Breast epithelium (tissue), 4 donors: ENCODE measurements at regions not wholly inside any gene's neighbourhood (a gene's known extent, or its start where the extent isn't known, plus 50 kb on each side); places are given as distances from the start of the nearest gene placed in this dataset.
"Not testable (repeated sequence)": the region's sequence is repeated elsewhere in the genome, so short reads cannot be mapped to it uniquely, and the experiment has no call there.

ENCODE experiments used
- DNase-seq, 2 donors: peaks; one replicate each; pipeline ENCODE4 v3.0.0-alpha.2; 2019; ENCODE audit warnings: low spot score in 2 of 2
- H3K27ac ChIP-seq, 2 donors: fragments of 200-600 bp; sonication (generic) in 1 of 2; one replicate each; pipeline ENCODE4 v1.5.1; 2016 to 2019; ENCODE audit warnings: mild to moderate bottlenecking in 1 of 2
- H3K27me3 ChIP-seq, 2 donors: fragments of 200-600 bp; sonication (generic) in 1 of 2; one replicate each; pipeline versions ENCODE4 v1.5.1 to v1.6.0; 2017 to 2019; ENCODE audit warnings: control low read depth in 1 of 2, mild to moderate bottlenecking in 1 of 2
- H3K36me3 ChIP-seq: fragments of 200-600 bp; one replicate; pipeline ENCODE4 v1.5.1; 2019
- H3K4me1 ChIP-seq, 2 donors: fragments of 200-600 bp; sonication (generic); one replicate each; pipeline ENCODE4 v1.5.1; 2016 to 2019; ENCODE audit warnings: control low read depth in 1 of 2
- H3K4me3 ChIP-seq, 3 donors: fragments of 200-600 bp; sonication (generic); 1 replicate in 2 of 3; 2 replicates in 1 of 3; pipeline ENCODE4 v1.5.1; 2016 to 2019; ENCODE audit warnings: mild to moderate bottlenecking in 3 of 3, moderate library complexity in 2 of 3
- H3K9me3 ChIP-seq, 2 donors: fragments of 200-600 bp; sonication (generic) in 1 of 2; one replicate each; pipeline ENCODE4 v1.5.1; 2016 to 2019; ENCODE audit warnings: control low read depth in 1 of 2
- CTCF ChIP-seq, 3 donors: fragments of 450-650 bp; IDR thresholded peaks; one replicate each; pipeline ENCODE4 v1.5.1; 2016 to 2017; ENCODE audit warnings: antibody characterized with exemption in 3 of 3, mild to moderate bottlenecking in 3 of 3, moderate library complexity in 3 of 3
- POLR2A ChIP-seq: fragments of 450-650 bp; IDR thresholded peaks from one replicate; pipeline ENCODE4 v1.6.1; 2016; ENCODE audit warnings: antibody characterized with exemption, mild to moderate bottlenecking, moderate library complexity
- POLR2AphosphoS5 ChIP-seq, 3 donors: sonication (generic); formaldehyde crosslinking; IDR thresholded peaks; one replicate each; pipeline ENCODE4 v1.6.1; 2017; ENCODE audit warnings: antibody characterized with exemption in 3 of 3
- intact Hi-C: fragments of 100-400 bp; cut with DNase I; formaldehyde crosslinking; loops from one replicate; pipeline ENCODE4 v1.15.1; 2023; ENCODE audit warnings: low total_unique reads

- DNase-seq: no peak
- no peak overlapping the region for H3K27ac ChIP-seq
Observed at GRCh38 chr4:71211748-71212147, 127.1 kb upstream of the SLC4A4 start.

GRCh38 chr4:71212216-71212615, 126.6 kb upstream of the SLC4A4 start:
- Histone ChIP-seq H3K27ac (no peak overlapping the region), H3K36me3 (no peaks in the 10 kb centered on the region), H3K27me3 (no peaks in the 10 kb centered on the region), H3K9me3 (no peaks in the 10 kb centered on the region), H3K4me1 (no peaks in the 10 kb centered on the region), H3K4me3 (no peak overlapping the region)
- intact Hi-C loops: no loop called here
- TF ChIP-seq POLR2A (no peak), POLR2AphosphoS5 (IDR thresholded peaks at IDR 0.05) (no peak), CTCF (IDR thresholded peaks at IDR 0.05) (no peak)
- DNase-seq: no peak

More at GRCh38 chr4:71211748-71212147, 127.1 kb upstream of the SLC4A4 start:
- Histone ChIP-seq H3K27me3 (no peaks in the 10 kb centered on the region), H3K4me3 (no peak overlapping the region), H3K4me1 (no peaks in the 10 kb centered on the region), H3K36me3 (no peaks in the 10 kb centered on the region), H3K9me3 (no peaks in the 10 kb centered on the region)
- no peak for TF ChIP-seq CTCF (IDR thresholded peaks at IDR 0.05)
- TF ChIP-seq POLR2A: no peak
- no peak for TF ChIP-seq POLR2AphosphoS5 (IDR thresholded peaks at IDR 0.05)
- intact Hi-C loops: no loop called here

GRCh38 chr4:71214578-71214977, 124.2 kb upstream of the SLC4A4 start:
- intact Hi-C loops: no loop called here
- Histone ChIP-seq H3K27ac (no peak overlapping the region), H3K36me3 (no peaks in the 10 kb centered on the region), H3K27me3 (no peaks in the 10 kb centered on the region), H3K4me3 (no peak overlapping the region), H3K9me3 (no peaks in the 10 kb centered on the region), H3K4me1 (no peaks in the 10 kb centered on the region)
- no peak for DNase-seq
- TF ChIP-seq POLR2AphosphoS5 (IDR thresholded peaks at IDR 0.05) (no peak), POLR2A (no peak), CTCF (IDR thresholded peaks at IDR 0.05) (no peak)

GRCh38 chr4:71216316-71216959, 122.4 kb upstream of the SLC4A4 start:
- Histone ChIP-seq H3K36me3 (no peaks in the 10 kb centered on the region), H3K4me3 (no peak overlapping the region), H3K4me1 (no peaks in the 10 kb centered on the region), H3K27ac (no peak overlapping the region), H3K9me3 (no peaks in the 10 kb centered on the region), H3K27me3 (no peaks in the 10 kb centered on the region)
- no peak for TF ChIP-seq CTCF (IDR thresholded peaks at IDR 0.05)
- TF ChIP-seq POLR2AphosphoS5 (IDR thresholded peaks at IDR 0.05): no peak
- no peak for TF ChIP-seq POLR2A
- intact Hi-C loops: no loop called here
- no peak for DNase-seq

GRCh38 chr4:71217688-71218087, 121.1 kb upstream of the SLC4A4 start:
- H3K27me3 ChIP-seq: no peaks in the 10 kb centered on the region
- no peak for DNase-seq
- intact Hi-C loops: no loop called here
- TF ChIP-seq CTCF (IDR thresholded peaks at IDR 0.05) (no peak), POLR2AphosphoS5 (IDR thresholded peaks at IDR 0.05) (no peak), POLR2A (no peak)
- no peak overlapping the region for H3K27ac ChIP-seq
- H3K4me3 ChIP-seq: no peak overlapping the region
- H3K4me1 ChIP-seq: no peaks in the 10 kb centered on the region
- H3K36me3 ChIP-seq: no peaks in the 10 kb centered on the region
- H3K9me3 ChIP-seq: no peaks in the 10 kb centered on the region

- intact Hi-C loops, H3K4me3 ChIP-seq, DNase-seq, H3K36me3 ChIP-seq, H3K9me3 ChIP-seq, H3K27ac ChIP-seq, H3K4me1 ChIP-seq, H3K27me3 ChIP-seq: not testable (repeated sequence)
Observed at GRCh38 chr4:71220848-71221247, 118.0 kb upstream of the SLC4A4 start.
